WERI-Rb-1 (cell line): ENCODE measurements at regions not wholly inside any gene's neighbourhood (a gene's known extent, or its start where the extent isn't known, plus 50 kb on each side); places are given as distances from the start of the nearest gene placed in this dataset.

Experiments used
- DNase-seq: peaks from one replicate; pipeline ENCODE4 v3.0.0-alpha.2; 2020
- H3K27ac ChIP-seq: fragments of 250-450 bp; sonication (Bioruptor Pico); 2 replicates; pipeline ENCODE4 v1.5.1; 2020; ENCODE audit warnings: mild to moderate bottlenecking, moderate library complexity
- H3K27me3 ChIP-seq: fragments of 250-450 bp; sonication (Bioruptor Pico); 2 replicates; pipeline ENCODE4 v1.5.1; 2021; ENCODE audit warnings: mild to moderate bottlenecking, low read depth, moderate library complexity; ENCODE audit not compliant: insufficient read depth, severe bottlenecking
- H3K36me3 ChIP-seq: fragments of 250-450 bp; sonication (Bioruptor Pico); 2 replicates; pipeline ENCODE4 v1.5.1; 2020; ENCODE audit warnings: mild to moderate bottlenecking, moderate library complexity
- H3K4me3 ChIP-seq: 2 replicates; pipeline ENCODE4 v1.5.1; 2011; ENCODE audit warnings: low read depth, mild to moderate bottlenecking, control low read depth, low read length
- H3K9me3 ChIP-seq: fragments of 250-450 bp; sonication (Bioruptor Pico); 2 replicates; pipeline ENCODE4 v1.5.1; 2021; ENCODE audit warnings: mild to moderate bottlenecking, moderate library complexity; ENCODE audit not compliant: severe bottlenecking
- TF ChIP-seq, protein P1 (sequence below): IDR thresholded peaks from 2 replicates; pipeline ENCODE4 v1.5.1; 2011; ENCODE audit warnings: low read depth, mild to moderate bottlenecking, control low read depth, inconsistent platforms, low read length

DNA sequence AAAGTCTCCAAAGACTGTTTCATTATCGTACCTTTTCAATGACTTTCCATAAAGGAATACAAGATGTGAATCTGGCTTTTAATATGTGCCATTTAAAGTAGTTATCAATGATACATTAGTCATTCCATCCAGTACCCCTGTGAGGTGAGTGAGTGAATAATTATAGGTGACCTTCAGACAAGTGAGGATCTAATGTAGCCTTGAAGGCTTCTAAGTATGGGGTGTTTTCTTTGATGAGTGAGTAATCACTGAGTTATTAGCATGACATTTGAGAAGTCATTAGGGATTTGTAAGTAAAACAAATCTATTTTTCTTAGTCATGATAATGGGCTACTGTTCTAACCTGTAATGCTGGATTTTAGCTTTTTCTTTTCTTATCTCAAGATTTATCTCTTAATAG, 831.4 kb downstream of the ADGRL2 start:
- no peak for DNase-seq

DNA sequence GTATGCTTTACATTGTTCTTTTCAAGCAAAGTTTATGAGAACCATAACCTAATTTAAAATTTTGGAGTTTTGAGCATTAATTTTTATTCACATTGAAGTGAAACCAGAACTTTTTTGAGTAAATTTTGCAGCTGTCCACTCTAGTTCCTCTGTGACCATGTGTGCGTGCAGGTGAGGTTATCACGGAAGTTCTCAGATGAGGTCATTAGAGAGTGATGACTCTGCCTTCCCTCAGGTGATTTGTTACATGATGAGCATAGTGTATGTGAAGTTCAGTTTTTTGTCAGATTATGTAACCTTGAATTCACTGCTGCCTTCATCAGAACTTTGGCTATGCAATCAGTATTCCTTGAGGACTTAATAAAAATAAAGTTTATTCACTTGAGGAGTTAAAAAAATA, 828.2 kb downstream of the ADGRL2 start:
- Histone ChIP-seq H3K36me3 (no peaks in the 10 kb centered on the region), H3K9me3 (no peaks in the 10 kb centered on the region), H3K27ac (no peak overlapping the region), H3K27me3 (no peaks in the 10 kb centered on the region), H3K4me3 (no peak overlapping the region)
- DNase-seq: no peak
- TF ChIP-seq, protein P1, sequence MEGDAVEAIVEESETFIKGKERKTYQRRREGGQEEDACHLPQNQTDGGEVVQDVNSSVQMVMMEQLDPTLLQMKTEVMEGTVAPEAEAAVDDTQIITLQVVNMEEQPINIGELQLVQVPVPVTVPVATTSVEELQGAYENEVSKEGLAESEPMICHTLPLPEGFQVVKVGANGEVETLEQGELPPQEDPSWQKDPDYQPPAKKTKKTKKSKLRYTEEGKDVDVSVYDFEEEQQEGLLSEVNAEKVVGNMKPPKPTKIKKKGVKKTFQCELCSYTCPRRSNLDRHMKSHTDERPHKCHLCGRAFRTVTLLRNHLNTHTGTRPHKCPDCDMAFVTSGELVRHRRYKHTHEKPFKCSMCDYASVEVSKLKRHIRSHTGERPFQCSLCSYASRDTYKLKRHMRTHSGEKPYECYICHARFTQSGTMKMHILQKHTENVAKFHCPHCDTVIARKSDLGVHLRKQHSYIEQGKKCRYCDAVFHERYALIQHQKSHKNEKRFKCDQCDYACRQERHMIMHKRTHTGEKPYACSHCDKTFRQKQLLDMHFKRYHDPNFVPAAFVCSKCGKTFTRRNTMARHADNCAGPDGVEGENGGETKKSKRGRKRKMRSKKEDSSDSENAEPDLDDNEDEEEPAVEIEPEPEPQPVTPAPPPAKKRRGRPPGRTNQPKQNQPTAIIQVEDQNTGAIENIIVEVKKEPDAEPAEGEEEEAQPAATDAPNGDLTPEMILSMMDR: no peak

More for the DNA sequence above, 831.4 kb downstream of the ADGRL2 start:
- H3K27ac ChIP-seq: no peak overlapping the region
- H3K9me3 ChIP-seq: no peaks in the 10 kb centered on the region
- H3K36me3 ChIP-seq: no peaks in the 10 kb centered on the region
- no peak overlapping the region for H3K4me3 ChIP-seq
- TF ChIP-seq, protein P1: no peak
- H3K27me3 ChIP-seq: no peaks in the 10 kb centered on the region

- Histone ChIP-seq H3K36me3 (no peaks in the 10 kb centered on the region), H3K9me3 (no peaks in the 10 kb centered on the region), H3K27me3 (no peaks in the 10 kb centered on the region), H3K27ac (no peak overlapping the region), H3K4me3 (no peak overlapping the region)
- TF ChIP-seq, protein P1: no peak
- DNase-seq: no peak
Observed at GRCh38 chr1:82625537-82625936, 824.8 kb downstream of the ADGRL2 start.

GRCh38 chr1:82621076-82621475, 820.3 kb downstream of the ADGRL2 start:
- TF ChIP-seq, protein P1: no peak
- no peaks in the 10 kb centered on the region for H3K9me3 ChIP-seq
- no peaks in the 10 kb centered on the region for H3K36me3 ChIP-seq
- no peaks in the 10 kb centered on the region for H3K27me3 ChIP-seq
- no peak overlapping the region for H3K4me3 ChIP-seq
- DNase-seq: no peak
- no peak overlapping the region for H3K27ac ChIP-seq

- Histone ChIP-seq H3K4me3 (no peak overlapping the region), H3K27me3 (no peaks in the 10 kb centered on the region), H3K36me3 (no peaks in the 10 kb centered on the region), H3K27ac (no peak overlapping the region), H3K9me3 (no peaks in the 10 kb centered on the region)
- TF ChIP-seq, protein P1: no peak
- DNase-seq: no peak
Observed at GRCh38 chr1:82614090-82614489, 813.4 kb downstream of the ADGRL2 start.

DNA sequence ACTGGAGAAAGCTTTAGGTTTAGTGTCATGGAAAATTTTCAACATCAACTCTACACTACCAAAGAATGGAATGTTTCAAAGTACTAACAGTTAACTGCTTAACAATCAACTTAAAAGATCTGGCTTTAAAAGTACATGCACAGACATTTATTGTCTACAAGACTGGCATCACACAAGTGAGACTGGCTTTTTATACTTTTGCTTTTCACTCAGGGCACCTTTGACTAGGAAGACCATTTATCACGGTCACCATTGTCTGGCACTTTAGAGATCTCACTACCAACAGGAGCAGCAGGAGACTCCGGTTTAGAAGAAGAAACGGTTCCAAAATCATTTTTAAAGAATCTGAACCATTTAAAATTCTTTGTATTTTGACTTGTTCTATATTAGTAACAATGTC, 812.3 kb downstream of the ADGRL2 start:
- TF ChIP-seq, protein P1: no peak
- H3K4me3 ChIP-seq: no peak overlapping the region

More for the DNA sequence above, 812.3 kb downstream of the ADGRL2 start:
- Histone ChIP-seq H3K27ac (no peak overlapping the region), H3K9me3 (no peaks in the 10 kb centered on the region), H3K36me3 (no peaks in the 10 kb centered on the region), H3K27me3 (no peaks in the 10 kb centered on the region)
- no peak for DNase-seq
